ENCODE measurements at regions not wholly inside any gene's neighbourhood (a gene's known extent, or its start where the extent isn't known, plus 50 kb on each side); places are given as distances from the start of the nearest gene placed in this dataset.

GRCh38 chr10:83222832-83223742 lies 916.2 kb upstream of the GHITM start:
- Histone ChIP-seq H3K9me3 (no peaks in the 10 kb centered on the region), H3K36me3 (no peaks in the 10 kb centered on the region), H3K27ac (no peak overlapping the region), H3K27me3 (no peaks in the 10 kb centered on the region), H3K4me3 (no peak overlapping the region), H3K4me1 (no peaks in the 10 kb centered on the region)
- no peak for ATAC-seq
- TF ChIP-seq CTCF (IDR thresholded peaks at IDR 0.05) = no peak
- intact Hi-C loops (cut with DNase I) = no loop called here
- DNase-seq = peak in 1 of 4 donors; percentile 41

DNA sequence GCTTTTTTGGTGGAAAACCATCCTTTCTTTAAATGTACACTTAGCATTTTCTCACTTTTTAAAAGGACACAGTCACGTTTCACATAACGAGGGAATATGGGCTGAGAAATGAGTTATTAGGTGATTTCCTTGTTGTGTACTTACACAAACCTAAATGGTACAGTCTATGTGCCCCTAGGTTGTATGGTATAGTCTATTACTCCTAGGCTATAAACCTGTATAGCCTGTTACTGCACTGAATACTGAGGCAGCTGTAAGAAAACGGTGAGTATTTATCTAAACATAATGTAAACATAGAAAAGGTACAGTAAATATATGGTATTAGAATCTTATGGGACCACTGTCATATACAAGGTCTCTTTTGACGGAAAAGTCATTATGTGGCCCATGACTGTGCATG lies 913.5 kb upstream of the GHITM start:
- ATAC-seq (no peak), DNase-seq (no peak)
- intact Hi-C loops (cut with DNase I) = no loop called here
- Histone ChIP-seq H3K36me3 (no peaks in the 10 kb centered on the region), H3K4me3 (no peak overlapping the region), H3K4me1 (no peaks in the 10 kb centered on the region), H3K27ac (no peak overlapping the region), H3K27me3 (no peaks in the 10 kb centered on the region), H3K9me3 (no peaks in the 10 kb centered on the region)
- no peak for TF ChIP-seq CTCF (IDR thresholded peaks at IDR 0.05)

DNA sequence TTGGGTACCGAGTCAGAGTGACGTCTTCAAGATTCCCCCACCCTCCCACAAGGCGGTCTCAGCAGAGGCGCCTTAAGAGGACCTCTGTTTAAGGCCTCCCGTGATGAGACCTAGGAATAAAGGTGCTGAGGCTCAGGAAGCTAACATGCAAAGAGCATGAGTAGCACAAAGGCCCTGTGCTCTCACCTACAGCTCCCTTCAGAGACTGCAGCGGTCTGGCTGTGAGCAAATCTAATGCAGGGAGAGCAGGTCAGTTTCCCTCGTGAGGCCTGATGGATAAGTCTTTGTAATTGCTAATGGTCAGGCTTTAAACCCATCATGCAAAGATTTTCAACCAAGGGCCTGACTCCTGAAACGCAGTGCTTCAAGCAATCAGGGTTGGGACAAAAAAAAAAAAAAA lies 909.3 kb upstream of the GHITM start:
- DNase-seq (no peak), ATAC-seq (no peak)
- TF ChIP-seq CTCF (IDR thresholded peaks at IDR 0.05) = no peak
- no peaks in the 10 kb centered on the region for H3K4me1 ChIP-seq
- no peaks in the 10 kb centered on the region for H3K36me3 ChIP-seq
- H3K27me3 ChIP-seq = no peaks in the 10 kb centered on the region
- H3K9me3 ChIP-seq = no peaks in the 10 kb centered on the region
- H3K4me3 ChIP-seq = no peak overlapping the region
- intact Hi-C loops (cut with DNase I) = no loop called here
- H3K27ac ChIP-seq = no peak overlapping the region

DNA sequence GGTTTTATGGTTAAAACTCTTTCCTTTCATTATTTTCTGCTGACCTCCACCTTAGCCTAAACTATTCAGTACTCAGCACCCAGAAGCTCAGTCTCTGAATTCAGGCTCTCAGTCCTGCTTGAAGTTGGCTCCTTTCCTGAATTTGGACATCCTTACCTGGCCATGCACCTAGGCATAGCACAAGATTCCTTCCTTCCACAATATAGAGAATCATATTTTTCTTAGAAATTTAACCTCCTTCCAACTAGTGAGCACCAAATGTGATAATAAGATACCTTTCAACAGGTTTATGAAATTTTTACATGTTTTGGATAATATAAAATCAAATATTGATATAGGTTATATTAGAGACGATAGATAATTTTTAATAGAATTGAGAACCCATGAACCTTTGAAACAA lies 905.6 kb upstream of the GHITM start:
- intact Hi-C loops (cut with DNase I) = no loop called here
- Histone ChIP-seq H3K4me1 (no peaks in the 10 kb centered on the region), H3K4me3 (no peak overlapping the region), H3K9me3 (no peaks in the 10 kb centered on the region), H3K36me3 (no peaks in the 10 kb centered on the region), H3K27ac (no peak overlapping the region), H3K27me3 (no peaks in the 10 kb centered on the region)
- ATAC-seq (no peak), DNase-seq (no peak)
- no peak for TF ChIP-seq CTCF (IDR thresholded peaks at IDR 0.05)

GRCh38 chr10:83248106-83248631 lies 891.1 kb upstream of the GHITM start:
- ATAC-seq = no peak
- DNase-seq = no peak
- Histone ChIP-seq H3K4me1 (no peaks in the 10 kb centered on the region), H3K27ac (no peak overlapping the region), H3K4me3 (no peak overlapping the region), H3K9me3 (peaks cover 0 to 21% of the 10 kb centered on the region in 2 donors), H3K36me3 (no peaks in the 10 kb centered on the region), H3K27me3 (no peaks in the 10 kb centered on the region)
- intact Hi-C loops (cut with DNase I) = no loop called here
- TF ChIP-seq CTCF (IDR thresholded peaks at IDR 0.05) = no peak
